ENCODE measurements at regions not wholly inside any gene's neighbourhood (a gene's known extent, or its start where the extent isn't known, plus 50 kb on each side); places are given as distances from the start of the nearest gene placed in this dataset.
"Not testable (repeated sequence)": the region's sequence is repeated elsewhere in the genome, so short reads cannot be mapped to it uniquely, and the experiment has no call there.

- no peak for DNase-seq
Measured at GRCh38 chr12:66776974-66777373, 98.1 kb upstream of the GRIP1 start.

- no peak for DNase-seq
Measured at GRCh38 chr12:66779466-66779865, 100.6 kb upstream of the GRIP1 start.

- no peak for DNase-seq
Measured at GRCh38 chr12:66786531-66787308, 107.8 kb upstream of the GRIP1 start.

GRCh38 chr12:66799551-66799950 lies 120.7 kb upstream of the GRIP1 start:
- DNase-seq = no peak

- DNase-seq = no peak
Measured at GRCh38 chr12:66800046-66800445, 121.2 kb upstream of the GRIP1 start.

GRCh38 chr12:66803930-66804329 lies 125.1 kb upstream of the GRIP1 start:
- no peak for DNase-seq

- no peak for DNase-seq
Measured at GRCh38 chr12:66804563-66804974, 125.7 kb upstream of the GRIP1 start.

- no peak for DNase-seq
Measured at GRCh38 chr12:66808606-66809005, 129.7 kb upstream of the GRIP1 start.

GRCh38 chr12:66813137-66813892 lies 134.4 kb upstream of the GRIP1 start:
- DNase-seq = no peak

GRCh38 chr12:66819587-66819986 lies 140.7 kb upstream of the GRIP1 start:
- no peak for DNase-seq

GRCh38 chr12:66822961-66823360 lies 144.1 kb upstream of the GRIP1 start:
- DNase-seq = no peak

- no peak for DNase-seq
Measured at GRCh38 chr12:66823857-66824570, 145.1 kb upstream of the GRIP1 start.

GRCh38 chr12:66825921-66826320 lies 147.0 kb upstream of the GRIP1 start:
- DNase-seq = not testable (repeated sequence)

- DNase-seq = no peak
Measured at GRCh38 chr12:66829660-66830325, 150.9 kb upstream of the GRIP1 start.

- no peak for DNase-seq
Measured at GRCh38 chr12:66831495-66831894, 152.6 kb upstream of the GRIP1 start.

GRCh38 chr12:66832997-66833396 lies 154.1 kb upstream of the GRIP1 start:
- DNase-seq = no peak

- no peak for DNase-seq
Measured at GRCh38 chr12:66836623-66837310, 157.9 kb upstream of the GRIP1 start.

GRCh38 chr12:66837311-66837627 lies 158.4 kb upstream of the GRIP1 start:
- no peak for DNase-seq

GRCh38 chr12:66838366-66838765 lies 159.5 kb upstream of the GRIP1 start:
- no peak for DNase-seq

- DNase-seq = no peak
Measured at GRCh38 chr12:66848967-66849366, 170.1 kb upstream of the GRIP1 start.

- DNase-seq = no peak
Measured at GRCh38 chr12:66851134-66851533, 172.3 kb upstream of the GRIP1 start.

GRCh38 chr12:66852091-66852490 lies 173.2 kb upstream of the GRIP1 start:
- no peak for DNase-seq

- DNase-seq = no peak
Measured at GRCh38 chr12:66852765-66853164, 173.9 kb upstream of the GRIP1 start.

All from activated CD4-positive, alpha-beta T cell treated with anti-CD3 and anti-CD28 coated beads, Interleukin-2, amount 50 U/mL, for 1 hour (primary cell).